Astrocyte (in vitro differentiated cells and primary cell): ENCODE measurements at regions not wholly inside any gene's neighbourhood (a gene's known extent, or its start where the extent isn't known, plus 50 kb on each side); places are given as distances from the start of the nearest gene placed in this dataset.

Experiments
- DNase-seq: peaks from one replicate; pipeline ENCODE4 v3.0.0-alpha.2; 2010; ENCODE audit warnings: low read depth
- FAIRE-seq: peaks from 2 replicates; lab custom pipeline; 2011; peaks lifted over from hg19 to GRCh38; lab: Jason Lieb, UNC
- H2AFZ ChIP-seq: 2 replicates; pipeline ENCODE4 v1.6.0; 2012; ENCODE audit warnings: low read depth, low read length, inconsistent platforms
- H3K27ac ChIP-seq: 2 replicates; pipeline ENCODE4 v1.5.1; 2011; ENCODE audit warnings: low read depth, low read length, inconsistent platforms
- H3K27me3 ChIP-seq: 2 replicates; pipeline ENCODE4 v1.6.0; 2011; ENCODE audit warnings: low read length, inconsistent platforms; ENCODE audit not compliant: insufficient read depth
- H3K36me3 ChIP-seq: 2 replicates; pipeline ENCODE4 v1.5.1; 2011; ENCODE audit warnings: low read length, inconsistent platforms; ENCODE audit not compliant: insufficient read depth
- H3K4me1 ChIP-seq: 2 replicates; pipeline ENCODE4 v1.5.1; 2011; ENCODE audit warnings: low read length, inconsistent platforms; ENCODE audit not compliant: insufficient read depth
- H3K4me2 ChIP-seq: 2 replicates; pipeline ENCODE4 v1.6.0; 2012; ENCODE audit warnings: low read length, inconsistent platforms
- H3K4me3 ChIP-seq: 2 replicates; pipeline ENCODE4 v1.5.1; 2011; ENCODE audit warnings: low read depth, mild to moderate bottlenecking, low read length, inconsistent platforms; ENCODE audit not compliant: insufficient read depth
- H3K79me2 ChIP-seq: 2 replicates; pipeline ENCODE4 v1.6.0; 2012; ENCODE audit warnings: mild to moderate bottlenecking, low read length, inconsistent platforms; ENCODE audit not compliant: insufficient read depth
- H3K9ac ChIP-seq: 2 replicates; pipeline ENCODE4 v1.6.0; 2012; ENCODE audit warnings: mild to moderate bottlenecking, low read length, inconsistent platforms
- H3K9me3 ChIP-seq: 2 replicates; pipeline ENCODE4 v1.5.1; 2012; ENCODE audit warnings: low read depth, mild to moderate bottlenecking, low read length, inconsistent platforms; ENCODE audit not compliant: insufficient read depth
- H4K20me1 ChIP-seq: 2 replicates; pipeline ENCODE4 v1.6.0; 2012; ENCODE audit warnings: low read length, inconsistent platforms; ENCODE audit not compliant: insufficient read depth
- H3K27ac Mint-ChIP-seq: one replicate; pipeline ENCODE4 v1.8.0; 2021; ENCODE audit warnings: mild to moderate bottlenecking, mixed read lengths; ENCODE audit not compliant: unreplicated experiment
- H3K27me3 Mint-ChIP-seq: one replicate; pipeline ENCODE4 v1.8.0; 2021; ENCODE audit warnings: low read depth, mixed read lengths; ENCODE audit not compliant: unreplicated experiment
- H3K36me3 Mint-ChIP-seq: one replicate; pipeline ENCODE4 v1.8.0; 2021; ENCODE audit warnings: low read depth, mixed read lengths; ENCODE audit not compliant: unreplicated experiment
- H3K4me1 Mint-ChIP-seq: one replicate; pipeline ENCODE4 v1.8.0; 2021; ENCODE audit warnings: low read depth, mixed read lengths; ENCODE audit not compliant: unreplicated experiment
- H3K4me3 Mint-ChIP-seq: one replicate; pipeline ENCODE4 v1.8.0; 2021; ENCODE audit warnings: mild to moderate bottlenecking, moderate library complexity, mixed read lengths; ENCODE audit not compliant: unreplicated experiment
- H3K9me3 Mint-ChIP-seq: one replicate; pipeline ENCODE4 v1.8.0; 2021; ENCODE audit warnings: mild to moderate bottlenecking, mixed read lengths; ENCODE audit not compliant: unreplicated experiment
- CTCF ChIP-seq: IDR thresholded peaks from 2 replicates; pipeline ENCODE4 v1.5.1; 2011; ENCODE audit warnings: low read depth, mild to moderate bottlenecking, inconsistent platforms, low read length, moderate library complexity; ENCODE audit not compliant: insufficient read depth
- EZH2 ChIP-seq: IDR thresholded peaks from 2 replicates; pipeline ENCODE4 v1.6.1; 2012; ENCODE audit warnings: mild to moderate bottlenecking, low read length, inconsistent platforms; ENCODE audit not compliant: insufficient read depth

GRCh38 chr5:167152561-167152960 is 1138.9 kb upstream of the WWC1 start:
- Mint-ChIP-seq H3K27ac (no peak overlapping the region), H3K27me3 (no peaks in the 10 kb centered on the region), H3K9me3 (no peaks in the 10 kb centered on the region), H3K36me3 (no peaks in the 10 kb centered on the region), H3K4me3 (no peak overlapping the region), H3K4me1 (peaks cover 2% of the 10 kb centered on the region)
- no peak for FAIRE-seq
- Histone ChIP-seq H3K4me2 (no peak overlapping the region), H3K36me3 (no peaks in the 10 kb centered on the region), H3K27ac (no peak overlapping the region), H3K9me3 (no peaks in the 10 kb centered on the region), H3K27me3 (no peaks in the 10 kb centered on the region), H3K4me1 (no peaks in the 10 kb centered on the region), H3K4me3 (no peak overlapping the region), H4K20me1 (no peaks in the 10 kb centered on the region), H3K79me2 (no peaks in the 10 kb centered on the region), H3K9ac (no peak overlapping the region), H2AFZ (no peak overlapping the region)
- DNase-seq = no peak
- TF ChIP-seq EZH2 (no peak), CTCF (no peak)

GRCh38 chr5:167155387-167156005 is 1135.9 kb upstream of the WWC1 start:
- peaks cover 3% of the 10 kb centered on the region for H3K27me3 Mint-ChIP-seq
- Histone ChIP-seq H3K36me3 (no peaks in the 10 kb centered on the region), H3K4me1 (no peaks in the 10 kb centered on the region), H3K79me2 (no peaks in the 10 kb centered on the region), H3K27ac (no peak overlapping the region), H3K4me3 (no peak overlapping the region), H3K9ac (no peak overlapping the region), H3K4me2 (no peak overlapping the region), H3K9me3 (no peaks in the 10 kb centered on the region), H4K20me1 (no peaks in the 10 kb centered on the region), H3K27me3 (no peaks in the 10 kb centered on the region), H2AFZ (no peak overlapping the region)
- DNase-seq = no peak
- H3K27ac Mint-ChIP-seq = no peak overlapping the region
- TF ChIP-seq CTCF (no peak), EZH2 (no peak)
- H3K36me3 Mint-ChIP-seq = no peaks in the 10 kb centered on the region
- FAIRE-seq = no peak
- no peak overlapping the region for H3K4me3 Mint-ChIP-seq
- no peaks in the 10 kb centered on the region for H3K9me3 Mint-ChIP-seq
- no peaks in the 10 kb centered on the region for H3K4me1 Mint-ChIP-seq

- H3K27ac Mint-ChIP-seq = no peak overlapping the region
- Histone ChIP-seq H3K9me3 (no peaks in the 10 kb centered on the region), H3K4me1 (no peaks in the 10 kb centered on the region), H3K36me3 (no peaks in the 10 kb centered on the region), H3K4me2 (no peak overlapping the region), H3K79me2 (no peaks in the 10 kb centered on the region), H3K9ac (no peak overlapping the region), H3K27ac (no peak overlapping the region), H3K27me3 (no peaks in the 10 kb centered on the region), H2AFZ (no peak overlapping the region), H4K20me1 (no peaks in the 10 kb centered on the region), H3K4me3 (no peak overlapping the region)
- H3K27me3 Mint-ChIP-seq = peaks cover 3% of the 10 kb centered on the region
- no peaks in the 10 kb centered on the region for H3K9me3 Mint-ChIP-seq
- H3K4me1 Mint-ChIP-seq = no peaks in the 10 kb centered on the region
- FAIRE-seq (no peak), DNase-seq (no peak)
- TF ChIP-seq CTCF = no peak
- TF ChIP-seq EZH2 = no peak
- H3K36me3 Mint-ChIP-seq = no peaks in the 10 kb centered on the region
- H3K4me3 Mint-ChIP-seq = no peak overlapping the region
These were observed 1135.0 kb upstream of the WWC1 start for GRCh38 chr5:167156446-167156845.
